ENCODE measurements at regions not wholly inside any gene's neighbourhood (a gene's known extent, or its start where the extent isn't known, plus 50 kb on each side); places are given as distances from the start of the nearest gene placed in this dataset.
"Not testable (repeated sequence)": the region's sequence is repeated elsewhere in the genome, so short reads cannot be mapped to it uniquely, and the experiment has no call there.

DNA sequence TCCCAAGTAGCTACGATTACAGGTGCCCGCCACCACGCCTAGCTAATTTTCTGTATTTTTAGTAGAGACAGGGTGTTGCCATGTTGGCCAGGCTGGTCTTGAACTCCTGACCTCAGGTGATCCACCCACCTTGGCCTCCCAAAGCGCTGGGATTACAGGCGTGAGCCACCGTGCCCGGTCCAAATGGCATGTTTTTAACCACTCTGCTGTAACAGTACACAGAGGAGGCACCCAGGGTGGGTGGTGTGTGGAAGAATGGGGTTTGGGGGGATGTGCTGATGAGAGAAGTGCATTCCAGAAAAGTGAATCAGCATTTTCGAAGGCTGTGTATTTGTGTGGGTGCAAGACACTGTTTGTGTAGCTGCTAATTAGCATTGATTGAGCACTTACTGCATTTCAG lies 78.1 kb upstream of the SH3PXD2B start:
- not testable (repeated sequence) for H3K4me3 Mint-ChIP-seq; H3K27me3 Mint-ChIP-seq; H3K36me3 Mint-ChIP-seq (ENCODE audit: low read depth); H3K4me1 Mint-ChIP-seq; H3K9me3 Mint-ChIP-seq; ATAC-seq; DNase-seq; H3K27ac Mint-ChIP-seq

- H3K27ac Mint-ChIP-seq, result no peak overlapping the region
- ATAC-seq (no peak), DNase-seq (no peak)
- H3K36me3 Mint-ChIP-seq (ENCODE audit: low read depth), result no peaks in the 10 kb centered on the region
- H3K4me3 Mint-ChIP-seq, result no peak overlapping the region
- no peaks in the 10 kb centered on the region for H3K9me3 Mint-ChIP-seq
- H3K27me3 Mint-ChIP-seq, result peaks cover 6% of the 10 kb centered on the region
- H3K4me1 Mint-ChIP-seq, result peaks cover 2% of the 10 kb centered on the region
Observed at GRCh38 chr5:172531704-172532026, 77.3 kb upstream of the SH3PXD2B start.

- Mint-ChIP-seq H3K36me3 (ENCODE audit: low read depth) (no peaks in the 10 kb centered on the region), H3K4me3 (no peak overlapping the region), H3K27me3 (peaks cover 6% of the 10 kb centered on the region), H3K9me3 (no peaks in the 10 kb centered on the region), H3K27ac (no peak overlapping the region), H3K4me1 (peaks cover 2% of the 10 kb centered on the region)
- DNase-seq, result no peak
- no peak for ATAC-seq
Observed at GRCh38 chr5:172530878-172531703, 76.8 kb upstream of the SH3PXD2B start.

DNA sequence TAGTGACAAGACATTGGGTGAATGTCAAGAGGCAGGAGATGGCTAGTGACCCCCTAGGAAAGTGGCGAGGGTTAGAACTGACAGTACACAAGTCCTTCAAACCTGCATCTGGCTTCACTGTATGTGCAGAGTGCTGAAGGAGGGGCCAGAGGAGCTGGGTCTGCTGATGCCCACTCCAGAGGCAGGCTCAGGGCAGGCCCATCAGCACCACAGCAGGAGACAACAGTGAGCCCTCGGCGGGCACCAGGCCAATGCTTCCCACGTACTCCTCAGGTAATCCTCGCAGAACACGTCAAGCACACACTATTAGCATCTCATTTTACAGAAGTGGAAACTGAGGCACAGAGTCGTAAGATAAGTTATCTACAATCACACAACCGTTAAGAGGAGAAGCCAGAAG lies 76.1 kb upstream of the SH3PXD2B start:
- Mint-ChIP-seq H3K9me3 (no peaks in the 10 kb centered on the region), H3K36me3 (ENCODE audit: low read depth) (no peaks in the 10 kb centered on the region), H3K27ac (no peak overlapping the region), H3K4me1 (peaks cover 2% of the 10 kb centered on the region), H3K27me3 (peaks cover 6% of the 10 kb centered on the region), H3K4me3 (no peak overlapping the region)
- DNase-seq, result no peak
- ATAC-seq, result no peak

DNA sequence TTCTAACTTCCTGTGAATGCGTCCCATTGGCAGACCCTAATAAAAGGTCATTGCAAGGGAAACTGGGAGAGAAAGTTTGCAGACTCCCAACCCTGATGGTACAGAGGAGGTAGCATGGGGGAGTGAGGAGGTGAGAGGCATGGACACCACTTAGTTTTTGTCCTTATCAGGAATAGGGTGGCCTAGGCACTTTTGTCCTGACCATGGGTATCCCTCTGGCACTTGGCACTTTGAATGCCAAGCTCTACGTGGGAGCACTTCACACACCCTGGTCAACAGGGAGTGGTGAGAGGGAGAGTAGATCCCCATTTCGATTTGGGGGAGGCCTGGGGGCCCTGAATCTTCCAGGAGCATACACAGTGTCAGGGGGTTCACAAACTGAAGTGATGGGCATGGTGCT lies 75.6 kb upstream of the SH3PXD2B start:
- Mint-ChIP-seq H3K4me3 (no peak overlapping the region), H3K27me3 (peaks cover 6% of the 10 kb centered on the region), H3K9me3 (no peaks in the 10 kb centered on the region), H3K27ac (no peak overlapping the region), H3K4me1 (peaks cover 2% of the 10 kb centered on the region), H3K36me3 (ENCODE audit: low read depth) (no peaks in the 10 kb centered on the region)
- DNase-seq (no peak), ATAC-seq (no peak)

- ATAC-seq, result no peak
- DNase-seq, result no peak
- Mint-ChIP-seq H3K4me3 (no peak overlapping the region), H3K4me1 (peaks cover 1% of the 10 kb centered on the region), H3K27me3 (peaks cover 5% of the 10 kb centered on the region), H3K36me3 (ENCODE audit: low read depth) (no peaks in the 10 kb centered on the region), H3K9me3 (no peaks in the 10 kb centered on the region), H3K27ac (no peak overlapping the region)
Observed at GRCh38 chr5:172528440-172528839, 74.1 kb upstream of the SH3PXD2B start.

- DNase-seq, result no peak
- no peaks in the 10 kb centered on the region for H3K4me1 Mint-ChIP-seq
- H3K9me3 Mint-ChIP-seq, result no peaks in the 10 kb centered on the region
- H3K4me3 Mint-ChIP-seq, result no peak overlapping the region
- peaks cover 3% of the 10 kb centered on the region for H3K27me3 Mint-ChIP-seq
- ATAC-seq, result no peak
- H3K36me3 Mint-ChIP-seq (ENCODE audit: low read depth), result no peaks in the 10 kb centered on the region
- H3K27ac Mint-ChIP-seq, result no peak overlapping the region
Observed at GRCh38 chr5:172527559-172527958, 73.2 kb upstream of the SH3PXD2B start.

GRCh38 chr5:172525996-172526360 lies 71.7 kb upstream of the SH3PXD2B start:
- peaks cover 11% of the 10 kb centered on the region for H3K9me3 Mint-ChIP-seq
- no peaks in the 10 kb centered on the region for H3K36me3 Mint-ChIP-seq (ENCODE audit: low read depth)
- H3K4me3 Mint-ChIP-seq, result no peak overlapping the region
- ATAC-seq (no peak), DNase-seq (no peak)
- peaks cover 3% of the 10 kb centered on the region for H3K27me3 Mint-ChIP-seq
- no peak overlapping the region for H3K27ac Mint-ChIP-seq
- H3K4me1 Mint-ChIP-seq, result no peaks in the 10 kb centered on the region

DNA sequence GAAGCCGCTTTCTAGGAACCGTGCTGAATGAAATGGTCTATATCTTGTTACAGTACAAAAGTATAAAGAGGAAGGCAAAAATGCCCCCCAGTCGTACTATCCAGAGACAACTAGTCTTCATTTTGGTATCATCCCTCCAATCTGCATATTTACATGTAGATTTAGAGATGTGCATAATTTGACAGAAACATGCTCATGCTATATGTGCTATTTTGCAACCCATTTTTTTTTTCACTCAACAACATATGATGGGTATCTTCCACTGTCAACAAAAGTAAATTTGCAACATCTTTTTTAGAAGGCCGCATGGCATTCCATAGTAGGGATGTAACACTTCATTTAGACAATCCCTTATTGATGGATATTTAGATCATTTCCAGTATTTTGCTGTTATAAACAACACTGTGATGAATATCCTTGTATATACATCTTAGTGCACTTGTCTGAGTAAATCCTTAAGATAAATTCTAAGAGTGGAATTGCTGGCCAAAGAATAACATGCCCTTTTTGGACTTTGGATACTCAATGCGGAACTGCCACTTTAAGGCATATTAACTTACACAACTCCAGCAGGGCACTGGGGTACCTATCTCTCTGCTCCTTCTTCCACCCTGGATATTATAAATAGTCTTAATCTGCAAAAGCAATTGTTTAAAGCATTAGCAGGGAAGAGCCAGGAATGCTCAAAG lies 71.1 kb upstream of the SH3PXD2B start:
- Mint-ChIP-seq H3K4me3 (no peak overlapping the region), H3K36me3 (ENCODE audit: low read depth) (no peaks in the 10 kb centered on the region), H3K27me3 (peaks cover 3% of the 10 kb centered on the region), H3K4me1 (no peaks in the 10 kb centered on the region), H3K27ac (no peak overlapping the region), H3K9me3 (peaks cover 15% of the 10 kb centered on the region)
- ATAC-seq, result no peak
- DNase-seq, result no peak

- Mint-ChIP-seq H3K27ac (no peak overlapping the region), H3K4me1 (no peaks in the 10 kb centered on the region), H3K9me3 (peaks cover 19% of the 10 kb centered on the region), H3K27me3 (peaks cover 3% of the 10 kb centered on the region), H3K36me3 (ENCODE audit: low read depth) (no peaks in the 10 kb centered on the region), H3K4me3 (no peak overlapping the region)
- ATAC-seq (no peak), DNase-seq (no peak)
Observed at GRCh38 chr5:172524573-172525021, 70.3 kb upstream of the SH3PXD2B start.

- H3K27me3 Mint-ChIP-seq, result no peaks in the 10 kb centered on the region
- H3K4me3 Mint-ChIP-seq, result no peak overlapping the region
- no peaks in the 10 kb centered on the region for H3K4me1 Mint-ChIP-seq
- DNase-seq (no peak), ATAC-seq (no peak)
- H3K27ac Mint-ChIP-seq, result no peak overlapping the region
- no peaks in the 10 kb centered on the region for H3K36me3 Mint-ChIP-seq (ENCODE audit: low read depth)
- peaks cover 19% of the 10 kb centered on the region for H3K9me3 Mint-ChIP-seq
Observed at GRCh38 chr5:172523146-172523745, 68.9 kb upstream of the SH3PXD2B start.

DNA sequence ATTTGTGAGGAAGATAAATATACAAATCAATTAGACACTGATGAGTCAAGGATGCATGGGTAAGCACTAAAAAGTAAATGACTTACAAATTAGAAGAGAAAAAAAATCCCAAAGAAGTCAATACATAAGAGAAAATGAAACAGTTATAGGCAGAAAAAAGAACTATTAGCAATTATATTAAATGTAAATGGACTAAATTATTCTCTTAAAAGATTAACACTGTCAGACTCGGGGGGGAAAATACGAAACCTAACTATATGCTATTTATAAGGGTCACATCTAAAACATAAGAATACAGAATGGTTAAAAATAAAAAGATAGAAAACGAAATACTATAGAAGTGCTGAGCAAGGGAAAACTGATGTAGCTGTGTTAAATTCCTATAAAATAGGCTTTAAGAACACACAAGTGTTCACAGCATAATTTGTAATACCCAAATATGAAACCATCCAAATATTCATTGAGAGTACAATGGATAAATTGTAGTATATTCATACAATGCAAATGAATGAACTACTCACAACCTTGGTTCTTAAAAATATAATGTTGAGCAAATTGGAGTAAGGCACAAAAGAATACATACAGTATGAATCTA lies 67.1 kb upstream of the SH3PXD2B start:
- no peaks in the 10 kb centered on the region for H3K4me1 Mint-ChIP-seq
- H3K27me3 Mint-ChIP-seq, result peaks cover 5% of the 10 kb centered on the region
- H3K9me3 Mint-ChIP-seq, result peaks cover 19% of the 10 kb centered on the region
- no peak overlapping the region for H3K27ac Mint-ChIP-seq
- no peaks in the 10 kb centered on the region for H3K36me3 Mint-ChIP-seq (ENCODE audit: low read depth)
- no peak for ATAC-seq
- DNase-seq, result no peak
- no peak overlapping the region for H3K4me3 Mint-ChIP-seq

DNA sequence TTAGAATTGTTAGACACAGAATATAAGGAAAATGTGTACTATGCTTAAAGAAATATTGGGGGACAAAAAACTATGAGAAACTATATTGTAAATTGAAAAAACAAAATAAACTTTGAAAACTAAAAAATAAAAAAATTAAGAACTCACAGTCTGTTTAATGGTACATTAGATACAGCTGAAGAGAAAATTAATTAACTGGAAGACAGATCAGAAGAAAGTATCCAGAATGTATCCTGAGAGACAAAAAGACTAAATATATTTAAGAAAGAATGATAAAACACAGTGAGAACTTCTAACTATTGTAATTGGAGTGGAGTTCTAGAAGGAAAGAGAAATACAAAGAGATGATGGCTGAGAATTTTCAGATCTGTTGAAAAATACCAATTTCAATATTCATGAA lies 57.6 kb upstream of the SH3PXD2B start:
- DNase-seq (no peak), ATAC-seq (no peak)
- H3K27me3 Mint-ChIP-seq, result peaks cover 27% of the 10 kb centered on the region
- H3K27ac Mint-ChIP-seq, result no peak overlapping the region
- peaks cover 3% of the 10 kb centered on the region for H3K36me3 Mint-ChIP-seq (ENCODE audit: low read depth)
- peaks cover 30% of the 10 kb centered on the region for H3K9me3 Mint-ChIP-seq
- no peaks in the 10 kb centered on the region for H3K4me1 Mint-ChIP-seq
- no peak overlapping the region for H3K4me3 Mint-ChIP-seq

- H3K9me3 Mint-ChIP-seq, result peaks cover 30% of the 10 kb centered on the region
- no peaks in the 10 kb centered on the region for H3K4me1 Mint-ChIP-seq
- peaks cover 17% of the 10 kb centered on the region for H3K27me3 Mint-ChIP-seq
- H3K27ac Mint-ChIP-seq, result no peak overlapping the region
- H3K36me3 Mint-ChIP-seq (ENCODE audit: low read depth), result peaks cover 3% of the 10 kb centered on the region
- no peak overlapping the region for H3K4me3 Mint-ChIP-seq
- DNase-seq (no peak), ATAC-seq (no peak)
Observed at GRCh38 chr5:172509405-172509781, 55.1 kb upstream of the SH3PXD2B start.
